Activated CD4-positive, CD25-positive, alpha-beta regulatory T cell treated with anti-CD3 and anti-CD28 coated beads, Interleukin-2, amount 50 U/mL, for 24 hours (primary cell): ENCODE measurements at regions not wholly inside any gene's neighbourhood (a gene's known extent, or its start where the extent isn't known, plus 50 kb on each side); places are given as distances from the start of the nearest gene placed in this dataset.
"Not testable (repeated sequence)": the region's sequence is repeated elsewhere in the genome, so short reads cannot be mapped to it uniquely, and the experiment has no call there.

Experiments used
- ATAC-seq, 2 donors: fragments of 150-1000 bp; cut with Tn5 transposase; one replicate each; pipeline ENCODE4 v1.10.0; 2021; ENCODE audit warnings: mild to moderate bottlenecking in 1 of 2, moderate library complexity in 1 of 2

DNA sequence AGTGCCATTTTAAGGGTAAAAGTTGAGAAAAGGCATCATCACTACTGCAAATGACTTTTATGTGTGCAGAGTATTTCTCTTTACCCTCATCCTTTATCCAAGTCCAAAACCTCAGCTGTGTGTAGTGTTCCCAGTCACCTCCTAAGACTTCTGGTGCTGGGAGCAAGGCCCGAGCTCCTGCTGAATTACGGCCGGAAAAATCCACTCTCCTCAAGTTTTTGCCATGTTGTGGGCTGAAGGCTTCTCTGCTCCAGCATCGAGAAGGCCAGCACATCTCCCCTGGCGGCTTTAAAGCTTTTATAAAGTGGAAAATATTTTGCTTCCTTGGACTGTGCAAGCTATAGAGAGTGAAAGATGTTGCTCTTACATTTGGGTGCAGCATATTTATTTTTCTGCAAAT is 153.2 kb upstream of the THBS2 start:
- ATAC-seq, result no peak

DNA sequence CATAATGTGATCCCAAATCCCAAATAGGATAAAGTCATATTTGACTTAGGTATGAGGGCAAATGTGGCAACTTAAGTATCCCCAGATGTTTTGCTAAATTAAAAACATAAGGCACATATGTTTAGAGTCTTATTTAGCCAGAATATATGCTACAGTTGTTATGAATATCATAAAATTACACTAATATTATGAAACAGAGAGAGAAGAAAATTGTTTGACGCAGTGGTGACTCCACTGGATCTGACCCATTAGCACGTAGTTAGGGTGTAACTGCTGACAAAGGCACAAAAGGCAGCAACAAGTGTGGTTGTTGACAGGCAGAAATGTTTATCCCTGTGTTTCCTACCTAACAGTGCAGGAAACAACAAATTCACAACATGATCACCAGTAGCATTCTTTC is 152.4 kb upstream of the THBS2 start:
- ATAC-seq, result no peak

DNA sequence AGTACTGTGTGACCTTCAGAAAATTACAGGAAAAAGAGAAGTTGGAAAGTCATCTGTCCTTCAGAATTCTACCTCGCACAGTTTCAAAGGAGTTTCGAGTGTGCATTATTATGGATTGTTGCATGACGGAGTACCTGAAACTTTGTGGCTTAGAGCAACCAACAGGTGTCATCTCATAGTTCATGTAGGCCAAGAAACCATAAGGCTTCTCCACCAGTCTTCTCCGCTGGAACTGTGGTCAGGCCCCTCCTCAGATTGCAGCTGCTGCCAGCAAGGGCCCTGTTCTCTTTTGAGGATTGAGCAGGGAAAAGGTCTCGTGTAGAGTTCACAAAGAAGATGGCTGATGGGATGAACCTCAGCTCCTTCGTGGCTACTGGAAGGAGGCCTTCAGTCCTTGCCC is 151.2 kb upstream of the THBS2 start:
- ATAC-seq, result no peak

- no peak for ATAC-seq
Measured at GRCh38 chr6:169398342-169399105, 144.9 kb upstream of the THBS2 start.

GRCh38 chr6:169397684-169398083 is 144.0 kb upstream of the THBS2 start:
- no peak for ATAC-seq

GRCh38 chr6:169396554-169397163 is 143.0 kb upstream of the THBS2 start:
- no peak for ATAC-seq

GRCh38 chr6:169396009-169396539 is 142.4 kb upstream of the THBS2 start:
- ATAC-seq, result not testable (repeated sequence)

DNA sequence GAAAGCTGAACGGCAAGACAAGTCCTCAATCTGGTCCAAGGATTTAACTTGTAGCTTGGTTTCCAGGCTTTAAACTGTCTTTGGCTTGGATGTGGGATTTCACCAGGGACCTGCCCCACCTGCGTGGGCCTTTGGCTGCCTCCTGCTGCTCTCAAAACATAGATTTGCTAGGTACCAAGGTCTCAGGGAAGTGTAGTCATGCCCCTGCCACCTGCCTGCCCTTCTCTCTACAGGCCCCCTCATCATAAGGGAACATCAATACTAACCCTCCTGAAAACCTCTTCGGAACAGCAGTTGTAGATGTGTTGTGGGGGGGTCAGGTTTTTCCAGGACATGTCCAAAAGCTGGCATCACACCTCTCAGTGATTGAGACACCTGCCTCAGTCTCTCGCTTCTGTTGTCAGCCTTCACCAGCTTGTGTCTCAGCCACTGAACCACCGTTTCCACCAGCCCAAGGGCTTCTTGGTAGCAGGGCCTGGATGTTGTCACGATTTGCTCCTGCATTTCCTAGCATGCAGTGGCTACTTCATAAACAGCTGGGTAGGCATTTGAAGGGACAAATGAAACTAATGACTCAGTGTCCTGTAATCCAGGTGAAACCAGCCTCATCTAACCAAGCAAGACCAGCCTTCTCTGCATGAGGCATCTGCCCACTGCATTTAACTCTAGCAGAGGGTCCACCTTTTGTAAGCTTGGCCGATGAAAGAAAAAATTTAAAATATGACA is 141.6 kb upstream of the THBS2 start:
- no peak for ATAC-seq

DNA sequence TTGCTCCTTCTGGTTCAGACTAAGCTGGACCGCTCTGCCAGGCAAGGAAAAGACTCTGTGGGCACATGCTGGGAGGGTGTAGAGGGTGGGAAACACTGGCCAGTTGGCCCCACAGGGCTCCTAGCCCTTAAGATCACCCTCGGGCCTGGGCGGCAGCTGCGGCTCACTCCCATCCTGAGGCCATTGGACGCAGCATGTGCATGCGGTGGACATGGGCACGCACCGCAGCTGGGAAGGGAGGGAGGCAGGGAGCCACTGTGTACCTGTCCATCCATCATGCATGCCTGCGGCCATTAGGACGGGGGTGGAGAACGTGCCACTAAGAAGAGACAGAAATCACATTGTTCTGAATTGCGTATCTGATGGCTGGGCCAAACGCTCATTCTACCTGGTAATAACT is 140.1 kb upstream of the THBS2 start:
- no peak for ATAC-seq

DNA sequence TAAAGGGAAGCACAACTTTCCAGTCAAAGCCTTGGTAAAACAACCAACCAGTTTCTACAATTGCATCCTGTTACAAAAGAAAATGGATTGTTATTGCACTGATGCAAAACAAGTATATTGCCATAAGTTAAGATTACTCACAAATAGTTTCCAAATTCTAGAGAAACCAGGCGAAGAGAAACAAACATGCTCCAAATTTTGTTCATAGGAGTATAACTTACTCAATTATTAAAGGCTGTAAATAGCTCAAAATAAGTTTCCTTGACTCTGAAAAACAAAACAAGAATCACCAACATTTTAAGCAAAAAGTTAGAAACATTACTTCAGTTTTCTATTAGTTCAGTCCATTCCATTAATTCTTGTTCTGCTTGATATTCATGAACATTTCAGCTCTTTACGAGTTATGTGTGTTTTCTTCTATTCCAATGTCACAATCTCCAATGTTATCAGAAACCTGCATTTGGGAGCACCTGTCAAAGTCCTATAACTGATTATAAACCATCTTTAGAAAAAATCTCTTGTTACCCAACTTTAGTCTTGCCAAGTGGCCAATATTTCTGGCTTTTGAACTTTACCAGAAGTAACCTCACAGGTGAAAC is 137.9 kb upstream of the THBS2 start:
- ATAC-seq, result no peak

DNA sequence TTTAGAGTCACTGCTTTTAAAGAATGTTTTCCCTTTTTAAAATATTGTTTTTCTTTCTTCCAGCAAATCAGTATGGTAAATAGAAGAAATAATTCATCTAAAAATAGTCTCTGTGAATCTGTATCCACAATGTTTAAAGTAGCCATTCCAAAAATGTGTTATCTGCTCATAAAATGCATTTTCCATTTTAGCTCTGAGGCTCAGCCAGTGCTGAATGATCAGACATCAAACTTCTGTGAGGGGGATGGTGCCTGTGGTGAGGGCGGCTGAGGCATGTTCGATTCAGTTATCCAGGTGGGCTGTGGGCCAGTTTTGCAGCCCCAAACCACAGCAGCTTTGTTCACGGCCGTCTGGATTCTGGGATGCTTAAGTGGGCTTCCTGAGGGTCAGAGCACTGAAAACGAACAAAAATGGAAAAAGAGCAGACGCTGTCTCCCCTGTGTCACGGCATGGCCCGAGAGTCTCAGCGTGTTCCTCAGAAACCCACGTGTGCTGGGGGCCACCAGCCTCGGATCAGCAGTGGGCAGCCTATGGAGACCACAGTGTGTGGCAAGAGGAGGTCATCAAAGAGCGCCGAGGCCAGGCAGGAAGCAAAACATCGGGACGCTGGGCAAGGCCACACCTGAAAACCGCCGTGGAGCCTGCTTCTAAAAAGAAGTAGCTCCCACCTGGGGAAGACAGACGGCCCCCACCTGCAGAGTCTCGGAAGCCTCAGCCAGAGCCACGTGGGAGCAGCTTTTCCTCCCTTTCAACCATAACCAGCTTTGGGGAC is 134.9 kb upstream of the THBS2 start:
- ATAC-seq, result no peak

DNA sequence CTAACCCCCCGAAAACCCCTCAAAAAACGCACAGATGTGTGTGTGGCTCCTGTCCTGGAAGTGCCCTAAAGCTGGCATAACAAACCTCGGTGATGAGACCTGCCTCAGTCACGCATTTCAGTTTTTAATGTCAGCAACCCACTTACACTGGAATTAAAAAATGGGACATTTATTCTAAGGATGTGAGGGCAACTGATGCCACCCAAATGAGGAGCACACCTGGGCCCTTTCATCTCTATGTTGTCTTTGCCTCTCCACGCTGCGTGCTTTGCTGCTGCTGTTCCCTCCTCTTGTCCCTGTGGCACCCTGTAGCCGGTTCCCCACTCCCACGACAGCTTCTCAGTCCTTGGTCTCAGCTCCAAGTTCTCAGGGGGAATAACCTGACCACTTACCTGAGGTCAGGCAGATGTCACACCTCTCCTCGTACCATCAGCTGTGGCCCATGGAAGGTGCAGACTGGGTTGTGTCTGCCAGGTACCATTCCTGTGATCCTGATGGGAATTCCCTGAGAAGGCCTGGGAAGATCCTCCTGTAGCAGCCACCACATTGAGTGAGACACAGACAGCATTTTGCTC is 134.2 kb upstream of the THBS2 start:
- ATAC-seq, result no peak

DNA sequence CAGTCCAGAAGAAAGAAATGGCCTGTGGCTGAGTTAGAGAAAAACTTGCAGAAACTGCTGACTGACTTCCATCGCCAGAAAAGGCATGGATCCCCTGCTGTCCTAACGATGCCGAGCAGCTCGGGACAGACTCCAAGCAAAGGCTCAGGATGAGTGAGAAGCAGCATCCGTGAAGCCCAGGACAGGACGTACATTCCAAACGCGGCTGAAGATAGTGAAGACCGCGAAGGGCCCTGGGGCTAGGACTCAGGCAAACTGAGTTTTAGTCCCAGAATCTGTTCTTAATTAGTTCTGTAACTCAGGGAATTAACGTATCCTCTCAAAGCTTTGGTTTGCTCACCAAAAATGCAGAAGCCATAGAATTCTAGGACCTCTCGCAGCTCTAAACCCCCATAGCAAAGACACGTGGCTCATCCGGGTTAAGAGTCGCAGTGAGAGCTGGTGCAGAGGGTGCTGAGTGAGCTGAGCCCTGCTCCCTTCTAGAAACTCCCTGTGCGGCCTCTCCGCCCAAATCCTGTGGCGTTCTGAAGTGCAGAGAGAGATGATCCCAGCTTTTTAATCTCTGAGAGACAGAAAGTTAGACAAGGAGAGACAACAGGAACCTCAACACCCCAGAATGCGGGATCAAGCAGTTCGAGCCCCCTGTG is 132.9 kb upstream of the THBS2 start:
- ATAC-seq, result no peak

- no peak for ATAC-seq
Measured at GRCh38 chr6:169385237-169385880, 131.7 kb upstream of the THBS2 start.

- ATAC-seq, result no peak
Measured at GRCh38 chr6:169384291-169384690, 130.6 kb upstream of the THBS2 start.

DNA sequence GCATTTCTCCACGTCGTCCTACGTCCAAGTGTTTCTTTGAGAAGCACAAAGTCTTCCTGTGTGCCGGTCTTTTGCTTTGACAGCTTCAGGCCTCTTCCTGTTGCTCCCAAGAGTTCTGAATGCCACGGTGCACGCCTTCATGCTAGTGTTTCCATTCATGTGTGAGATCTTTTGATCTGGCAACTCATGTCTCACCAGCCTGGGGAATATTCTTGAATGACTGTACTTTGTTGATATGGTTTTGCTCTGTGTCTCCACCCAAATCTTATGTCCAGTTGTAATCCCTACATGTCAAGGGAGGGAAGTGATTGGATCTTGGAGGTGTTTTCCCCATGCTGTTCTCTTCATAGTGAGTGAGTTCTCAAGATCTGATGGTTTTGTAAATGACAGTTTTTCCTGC is 129.6 kb upstream of the THBS2 start:
- ATAC-seq, result no peak

DNA sequence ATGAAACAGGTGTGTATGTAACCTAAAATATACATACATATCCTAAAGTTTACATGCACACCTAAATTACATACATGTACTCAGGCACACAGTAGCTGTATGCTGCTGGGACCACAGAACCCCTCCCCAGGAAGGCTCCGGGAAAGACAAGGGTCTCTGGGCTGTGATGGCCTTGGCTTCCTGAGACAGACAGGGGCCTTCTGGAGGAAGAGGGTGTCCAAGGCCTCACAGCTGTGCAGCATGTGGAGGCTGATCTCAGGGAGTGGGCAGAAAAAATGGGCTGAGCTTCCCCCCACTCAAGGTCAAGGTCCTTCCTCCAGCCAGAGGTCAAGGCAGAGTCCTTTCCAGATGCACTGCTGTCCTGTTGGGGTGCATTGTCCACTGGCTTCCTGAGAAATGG is 129.1 kb upstream of the THBS2 start:
- no peak for ATAC-seq

GRCh38 chr6:169381988-169382387 is 128.3 kb upstream of the THBS2 start:
- ATAC-seq, result no peak

DNA sequence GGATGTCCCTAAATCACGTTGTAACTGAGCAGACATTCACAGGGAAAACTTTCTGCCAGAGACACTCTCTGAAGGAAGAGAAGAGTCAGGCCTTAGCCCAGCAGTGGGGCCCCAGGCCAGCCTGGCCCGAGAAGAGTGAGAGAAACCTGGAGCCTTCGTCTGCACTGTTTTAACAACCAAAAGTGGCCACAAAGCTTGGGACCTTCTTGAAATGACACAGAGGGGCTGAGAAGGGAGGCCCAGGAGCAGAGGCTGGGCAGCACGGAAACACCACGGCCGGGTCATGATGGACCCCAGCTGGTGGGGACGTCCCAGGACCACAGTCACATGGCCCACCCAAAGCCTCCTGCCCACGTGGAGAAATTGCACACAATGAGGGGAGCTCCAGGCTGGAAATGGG is 126.8 kb upstream of the THBS2 start:
- no peak for ATAC-seq

DNA sequence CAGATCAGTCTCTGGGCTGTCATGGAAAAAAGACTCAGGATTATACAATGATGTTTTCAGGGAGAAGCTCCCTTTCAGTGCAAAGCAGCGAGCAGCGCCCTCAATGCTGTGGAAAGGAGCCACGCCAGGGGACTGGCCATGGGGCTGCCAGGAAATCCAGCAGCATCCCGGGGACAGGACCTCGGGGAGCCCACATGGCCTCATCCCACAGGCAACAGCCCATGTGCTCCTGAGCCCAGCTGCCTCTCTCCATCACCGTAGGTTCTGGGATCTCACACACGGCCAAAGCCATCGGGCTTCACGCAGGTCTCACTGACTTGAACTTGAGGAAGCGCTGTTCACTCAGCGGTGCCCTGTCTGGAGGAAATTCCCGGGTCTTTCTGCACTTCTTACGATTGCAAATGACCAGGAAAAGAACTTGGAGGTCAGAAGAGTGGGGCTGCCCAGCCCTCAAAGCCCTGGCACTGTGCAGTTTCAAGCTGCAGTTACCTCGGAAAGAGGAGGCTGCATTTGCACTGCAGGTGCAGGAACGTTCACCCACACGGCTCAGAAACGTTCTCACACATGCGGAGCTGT is 125.9 kb upstream of the THBS2 start:
- ATAC-seq, result no peak
